H1 (cell line): ENCODE measurements at regions not wholly inside any gene's neighbourhood (a gene's known extent, or its start where the extent isn't known, plus 50 kb on each side); places are given as distances from the start of the nearest gene placed in this dataset.

Source experiments
- CTCF ChIA-PET: fragments of 300-600 bp; sonication (Branson Sonifier 250); formaldehyde crosslinking; loops from one replicate; lab custom pipeline; 2021; ENCODE audit not compliant: partially characterized antibody; lab: Charles Lee
- POLR2A ChIA-PET: fragments of 300-600 bp; sonication (Branson Sonifier 250); formaldehyde crosslinking; loops from one replicate; lab custom pipeline; 2021; ENCODE audit warnings: inconsistent platforms; ENCODE audit not compliant: partially characterized antibody; lab: Charles Lee
- DNase-seq, 2 experiments: peaks; one replicate each; pipeline versions ENCODE4 v3.0.0 to v3.0.0-alpha.2; 2010 to 2022; ENCODE audit warnings: low spot score in 2 of 2, low read depth in 1 of 2, mixed read lengths in 1 of 2
- FAIRE-seq: peaks from 2 replicates; lab custom pipeline; 2011; peaks lifted over from hg19 to GRCh38; lab: Jason Lieb, UNC
- H2AFZ ChIP-seq: 2 replicates; pipeline ENCODE4 v1.8.1; 2012; ENCODE audit warnings: low read length, inconsistent platforms
- H2AK5ac ChIP-seq: 2 replicates; pipeline ENCODE4 v1.6.1; 2013; ENCODE audit warnings: low read depth, low read length
- H2BK120ac ChIP-seq: replicated peaks from 2 replicates; pipeline ENCODE3; 2013; ENCODE audit warnings: low read depth, low read length, inconsistent platforms
- H2BK12ac ChIP-seq: 2 replicates; pipeline ENCODE4 v1.6.1; 2013; ENCODE audit warnings: low read depth, low read length
- H2BK15ac ChIP-seq: 2 replicates; pipeline ENCODE4 v1.6.1; 2013; ENCODE audit warnings: low read length
- H2BK20ac ChIP-seq: 2 replicates; pipeline ENCODE4 v1.6.1; 2013; ENCODE audit warnings: low read length
- H2BK5ac ChIP-seq: 2 replicates; pipeline ENCODE4 v1.6.1; 2013; ENCODE audit warnings: low read depth, low read length
- H3K14ac ChIP-seq: 2 replicates; pipeline ENCODE4 v1.6.1; 2013; ENCODE audit warnings: inconsistent platforms; ENCODE audit not compliant: insufficient read length
- H3K18ac ChIP-seq: 2 replicates; pipeline ENCODE4 v1.6.1; 2013; ENCODE audit warnings: low read length; ENCODE audit errors: extremely low read depth
- H3K23ac ChIP-seq: 2 replicates; pipeline ENCODE4 v1.6.1; 2013; ENCODE audit warnings: inconsistent platforms; ENCODE audit not compliant: insufficient read length
- H3K23me2 ChIP-seq: 2 replicates; pipeline ENCODE4 v1.6.1; 2013; ENCODE audit warnings: low read depth, low read length
- H3K27ac ChIP-seq: 2 replicates; pipeline ENCODE4 v1.6.1; 2011; ENCODE audit warnings: low read depth, low read length, inconsistent platforms
- H3K27me3 ChIP-seq, 4 experiments: replicated peaks in 1 of 4; 1 replicate in 1 of 4; 2 replicates in 3 of 4; pipeline versions ENCODE4 v1.6.1 to v1.8.1; 2011 to 2013; ENCODE audit warnings: low read length in 3 of 4, mild to moderate bottlenecking in 3 of 4, inconsistent platforms in 2 of 4, mixed read lengths in 2 of 4, moderate library complexity in 1 of 4; ENCODE audit not compliant: control insufficient read depth in 3 of 4, insufficient read depth in 3 of 4; ENCODE audit errors: extremely low read depth in 1 of 4
- H3K36me3 ChIP-seq, 4 experiments: 2 replicates each; pipeline versions ENCODE4 v1.6.1 to v1.8.1; 2011 to 2013; ENCODE audit warnings: mild to moderate bottlenecking in 4 of 4, low read length in 3 of 4, moderate library complexity in 2 of 4, control low read depth in 1 of 4, inconsistent platforms in 1 of 4; ENCODE audit not compliant: insufficient read depth in 4 of 4, control insufficient read depth in 2 of 4
- H3K4ac ChIP-seq: replicated peaks from 2 replicates; pipeline ENCODE3; 2013; ENCODE audit warnings: low read length, low read depth, mixed read lengths, inconsistent platforms; ENCODE audit not compliant: insufficient read length
- H3K4me1 ChIP-seq, 4 experiments: replicated peaks in 1 of 4; 1 replicate in 1 of 4; 2 replicates in 3 of 4; pipeline versions ENCODE4 v1.6.1 to v1.8.1; 2011 to 2013; ENCODE audit warnings: low read length in 3 of 4, inconsistent platforms in 2 of 4, mixed read lengths in 1 of 4; ENCODE audit not compliant: insufficient read depth in 4 of 4, control insufficient read depth in 3 of 4
- H3K4me2 ChIP-seq, 2 experiments: 2 replicates each; pipeline versions ENCODE4 v1.6.1 to v1.8.1; 2011 to 2013; ENCODE audit warnings: low read depth in 2 of 2, low read length in 2 of 2, control low read depth in 1 of 2, inconsistent platforms in 1 of 2, mild to moderate bottlenecking in 1 of 2; ENCODE audit not compliant: insufficient read depth in 1 of 2
- H3K4me3 ChIP-seq, 4 experiments: fragments of 200-600, 300-600 bp in 1 of 4; sonication (generic), shearing (Covaris generic), sonication (Bioruptor Twin) in 1 of 4; 2 replicates each; pipeline versions ENCODE4 v1.5.1 to v1.8.1; 2011 to 2016; ENCODE audit warnings: low read length in 4 of 4, low read depth in 3 of 4, control low read depth in 2 of 4, inconsistent platforms in 2 of 4, mild to moderate bottlenecking in 2 of 4, mixed read lengths in 1 of 4, moderate library complexity in 1 of 4; ENCODE audit not compliant: insufficient read depth in 2 of 4; ENCODE audit errors: extremely low read depth in 1 of 4
- H3K56ac ChIP-seq: replicated peaks from 2 replicates; pipeline ENCODE3; 2013; ENCODE audit warnings: low read depth, mild to moderate bottlenecking, mixed read lengths, low read length, inconsistent platforms; ENCODE audit not compliant: insufficient read length
- H3K79me1 ChIP-seq: 2 replicates; pipeline ENCODE4 v1.6.1; 2013; ENCODE audit warnings: low read depth, low read length, control low read depth
- H3K79me2 ChIP-seq, 2 experiments: 2 replicates each; pipeline versions ENCODE4 v1.6.1 to v1.8.1; 2012 to 2013; ENCODE audit warnings: low read length in 2 of 2, mild to moderate bottlenecking in 2 of 2, inconsistent platforms in 1 of 2; ENCODE audit not compliant: insufficient read depth in 2 of 2, control insufficient read depth in 1 of 2
- H3K9ac ChIP-seq, 4 experiments: replicated peaks in 1 of 4; 1 replicate in 1 of 4; 2 replicates in 3 of 4; pipeline versions ENCODE4 v1.6.1 to v1.8.1; 2011 to 2013; ENCODE audit warnings: low read depth in 3 of 4, low read length in 3 of 4, control low read depth in 2 of 4, mild to moderate bottlenecking in 2 of 4, moderate library complexity in 2 of 4, inconsistent platforms in 1 of 4; ENCODE audit errors: extremely low read depth in 1 of 4
- H3K9me3 ChIP-seq, 2 experiments: 2 replicates each; pipeline versions ENCODE4 v1.6.1 to v1.8.1; 2012 to 2013; ENCODE audit warnings: mild to moderate bottlenecking in 2 of 2, moderate library complexity in 2 of 2, control low read depth in 1 of 2, inconsistent platforms in 1 of 2, low read depth in 1 of 2, low read length in 1 of 2, mixed read lengths in 1 of 2; ENCODE audit not compliant: insufficient read depth in 2 of 2
- H4K20me1 ChIP-seq, 2 experiments: replicated peaks in 1 of 2; 2 replicates each; pipeline versions ENCODE3 to v1.8.1; 2011 to 2013; ENCODE audit warnings: inconsistent platforms in 2 of 2, low read length in 2 of 2, mild to moderate bottlenecking in 1 of 2; ENCODE audit not compliant: insufficient read depth in 2 of 2, control insufficient read depth in 1 of 2
- H4K5ac ChIP-seq: 2 replicates; pipeline ENCODE4 v1.6.1; 2013; ENCODE audit warnings: low read length, low read depth, mixed read lengths, inconsistent platforms; ENCODE audit not compliant: insufficient read length
- H4K8ac ChIP-seq: 2 replicates; pipeline ENCODE4 v1.8.0; 2013; ENCODE audit warnings: mild to moderate bottlenecking, moderate library complexity, low read length, inconsistent platforms; ENCODE audit not compliant: insufficient read depth; ENCODE audit errors: extremely low read depth
- H4K91ac ChIP-seq: replicated peaks from 2 replicates; pipeline ENCODE3; 2013; ENCODE audit warnings: low read length, mixed read lengths, inconsistent platforms; ENCODE audit not compliant: insufficient read length
- CBX5 ChIP-seq: fragments of 300-800, 300-1000 bp; sonication (generic); IDR thresholded peaks from 2 replicates; pipeline ENCODE4 v1.7.1; 2016; ENCODE audit warnings: antibody characterized with exemption, low read length, low read depth
- EP300 ChIP-seq, 2 experiments: IDR thresholded peaks; 1 replicate in 1 of 2; 2 replicates in 1 of 2; pipeline ENCODE4 v1.6.1; 2011 to 2012; ENCODE audit warnings: low read depth in 2 of 2, low read length in 2 of 2, mild to moderate bottlenecking in 2 of 2, borderline replicate concordance in 1 of 2, inconsistent platforms in 1 of 2, moderate library complexity in 1 of 2
- HDAC6 ChIP-seq: IDR thresholded peaks from one replicate; pipeline ENCODE4 v1.7.1; 2012; ENCODE audit warnings: low read depth, mild to moderate bottlenecking, inconsistent platforms, low read length, moderate library complexity
- KDM1A ChIP-seq: fragments of 200-600, 300-600 bp; sonication (generic); IDR thresholded peaks from 2 replicates; pipeline ENCODE4 v1.7.1; 2016; ENCODE audit warnings: mild to moderate bottlenecking, low read length, borderline replicate concordance
- SIX5 ChIP-seq: IDR thresholded peaks from 2 replicates; pipeline ENCODE4 v1.6.1; 2011; ENCODE audit warnings: mild to moderate bottlenecking, low read depth, low read length
- WGBS, 2 experiments: shearing (Covaris generic) in 1 of 2; methylation state at CpG; one replicate each; pipeline versions ENCODE4 v1.1.6 to v1.1.7; 2013 to 2015; ENCODE audit warnings: low lambda C conversion rate in 2 of 2, mixed read lengths in 2 of 2, inconsistent platforms in 1 of 2, low coverage in 1 of 2, missing lambda C conversion rate in 1 of 2; ENCODE audit not compliant: insufficient replicate concordance in 2 of 2, insufficient coverage in 1 of 2, insufficient read length in 1 of 2; ENCODE audit errors: extremely low coverage in 1 of 2, missing lambda C conversion rate in 1 of 2; 5-methylcytosine and 5-hydroxymethylcytosine counted together

GRCh38 chr1:164443836-164444235 lies 115.1 kb upstream of the PBX1 start:
- Histone ChIP-seq H4K20me1 (no peaks in the 10 kb centered on the region), H2BK15ac (no peak overlapping the region), H3K14ac (no peak overlapping the region), H2BK20ac (no peak overlapping the region), H3K27ac (no peak overlapping the region), H3K23ac (no peak overlapping the region), H4K91ac (no peak overlapping the region), H3K23me2 (no peaks in the 10 kb centered on the region), H3K4ac (no peak overlapping the region), H3K4me2 (no peak overlapping the region), H4K8ac (no peak overlapping the region), H4K5ac (no peak overlapping the region), H2BK12ac (no peak overlapping the region), H3K27me3 (no peaks in the 10 kb centered on the region), H3K79me1 (no peaks in the 10 kb centered on the region), H3K56ac (no peak overlapping the region), H3K9me3 (no peaks in the 10 kb centered on the region), H2AK5ac (no peak overlapping the region), H3K79me2 (no peaks in the 10 kb centered on the region), H3K9ac (no peak overlapping the region), H3K18ac (no peak overlapping the region), H3K4me1 (no peaks in the 10 kb centered on the region), H3K4me3 (no peak overlapping the region), H3K36me3 (no peaks in the 10 kb centered on the region), H2BK5ac (no peak overlapping the region), H2BK120ac (no peak overlapping the region), H2AFZ (no peak overlapping the region)
- POLR2A ChIA-PET, result no interaction called here
- no peak for FAIRE-seq
- WGBS, 2 experiments, result 90% methylated on average over 1 of the region's 1 CpG; no CpG with 5 or more reads in 1 of the 2 experiments
- CTCF ChIA-PET, result interaction anchor here (0.9 to 1.2 kb wide), 2 partner anchors 26 to 66 kb away, joined by 3 to 4 read pairs; no protein-coding TSS in a partner anchor
- DNase-seq, result no peak
- TF ChIP-seq KDM1A (no peak), HDAC6 (no peak), EP300 (IDR thresholded peaks at IDR 0.05; ENCODE audit: borderline replicate concordance in 1 of 2, low read depth in 2 of 2, low read length in 2 of 2) (no peak), CBX5 (no peak), SIX5 (no peak)
